Prostate gland (tissue), 2 donors: ENCODE measurements at regions not wholly inside any gene's neighbourhood (a gene's known extent, or its start where the extent isn't known, plus 50 kb on each side); places are given as distances from the start of the nearest gene placed in this dataset.

Experiments used
- CTCF ChIP-seq, 4 experiments: fragments of 200-600 bp in 2 of 4; fragments of 450-650 bp in 2 of 4; sonication (generic) in 2 of 4; IDR thresholded peaks; 1 replicate in 3 of 4; 2 replicates in 1 of 4; pipeline ENCODE4 v1.5.1; 2016 to 2019; ENCODE audit warnings: antibody characterized with exemption in 4 of 4, mild to moderate bottlenecking in 2 of 4, moderate library complexity in 2 of 4
- POLR2A ChIP-seq: fragments of 450-650 bp; IDR thresholded peaks from one replicate; pipeline ENCODE4 v1.6.1; 2016; ENCODE audit warnings: antibody characterized with exemption, mild to moderate bottlenecking

- TF ChIP-seq CTCF (IDR thresholded peaks at IDR 0.05) (no peak), POLR2A (no peak)
These were observed 371.6 kb downstream of the RPRM start for GRCh38 chr2:153106802-153107477.
